ENCODE measurements at regions not wholly inside any gene's neighbourhood (a gene's known extent, or its start where the extent isn't known, plus 50 kb on each side); places are given as distances from the start of the nearest gene placed in this dataset.
A peak's percentile ranks its signal among the peaks of the same experiment; 100 is the strongest.

DNA sequence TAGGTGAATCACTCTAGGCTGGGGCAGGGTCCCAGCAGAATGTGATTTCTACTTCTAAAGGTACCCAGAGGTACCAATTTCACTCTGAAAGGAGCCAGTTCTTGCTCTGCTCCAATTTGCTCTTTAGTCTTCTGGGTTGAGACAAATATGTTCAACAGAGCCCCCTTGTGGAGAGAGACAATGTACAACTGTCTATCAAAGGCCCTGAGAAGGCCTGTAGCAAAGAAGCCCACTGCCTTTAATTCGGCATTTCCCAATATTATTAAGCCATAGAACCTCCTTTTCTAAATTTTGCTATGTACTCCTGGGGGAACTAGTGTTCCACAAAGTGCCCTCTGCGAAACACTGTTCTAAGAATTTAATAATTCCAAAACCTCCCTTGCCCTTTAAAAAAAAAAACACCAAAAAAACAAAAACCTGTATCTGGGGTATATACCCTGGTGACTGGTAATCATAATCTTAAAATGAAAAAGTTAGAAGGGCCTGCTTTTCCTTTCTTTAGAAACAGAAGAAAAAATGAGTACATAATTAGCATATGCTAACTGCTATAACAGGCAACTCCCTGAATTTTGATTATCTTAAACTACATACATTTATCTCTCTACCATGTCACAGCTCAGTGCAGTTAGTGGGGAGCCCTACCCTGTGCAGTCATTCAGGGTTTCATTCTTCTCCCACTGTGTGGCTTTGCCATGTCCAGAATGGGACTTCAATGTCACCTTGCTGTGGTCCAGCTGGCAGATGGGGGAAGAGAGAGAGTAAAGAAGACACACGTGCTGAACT, 160.9 kb upstream of the BMPER start:
- Histone ChIP-seq H3K36me3 (no peaks in the 10 kb centered on the region), H3K4me3 (no peak overlapping the region), H3K27me3 (no peaks in the 10 kb centered on the region), H3K4me1 (peaks cover 13% of the 10 kb centered on the region), H3K27ac (no peak overlapping the region), H3K9me3 (no peaks in the 10 kb centered on the region)
- no peak for DNase-seq (ENCODE audit: extremely low spot score in 2 of 2)
- TF ChIP-seq CTCF (IDR thresholded peaks at IDR 0.05): peak in 1 of 3 experiments; percentile 14
- no peak for TF ChIP-seq POLR2AphosphoS5 (IDR thresholded peaks at IDR 0.05; ENCODE audit: insufficient read depth in 1 of 2, low read depth in 1 of 2)
- intact Hi-C loops (cut with DNase I): no loop called here

DNA sequence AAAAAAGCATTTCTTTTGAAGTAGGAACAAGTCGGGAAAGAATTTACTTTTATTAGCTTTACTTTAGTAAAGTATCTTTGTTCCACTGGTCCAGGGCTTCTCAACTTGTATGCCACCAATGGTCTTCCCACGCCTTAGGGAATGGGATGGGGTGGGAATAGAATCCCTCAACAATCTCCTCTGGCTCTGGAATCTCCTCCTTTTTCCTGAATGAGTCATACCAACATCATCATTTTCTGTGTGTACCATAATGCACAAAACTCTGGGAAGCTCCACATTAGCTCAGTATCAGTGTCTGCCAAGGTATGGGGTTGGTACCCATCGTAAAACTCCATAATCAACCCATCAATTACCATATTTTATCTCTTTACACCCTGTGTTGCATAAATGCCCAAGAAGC, 159.4 kb upstream of the BMPER start:
- Histone ChIP-seq H3K4me3 (no peak overlapping the region), H3K4me1 (peaks cover 13% of the 10 kb centered on the region), H3K36me3 (no peaks in the 10 kb centered on the region), H3K27me3 (no peaks in the 10 kb centered on the region), H3K27ac (no peak overlapping the region), H3K9me3 (no peaks in the 10 kb centered on the region)
- DNase-seq (ENCODE audit: extremely low spot score in 2 of 2): no peak
- intact Hi-C loops (cut with DNase I): no loop called here
- TF ChIP-seq POLR2AphosphoS5 (IDR thresholded peaks at IDR 0.05; ENCODE audit: insufficient read depth in 1 of 2, low read depth in 1 of 2) (no peak), POLR2A (IDR thresholded peaks at IDR 0.05) (no peak), CTCF (IDR thresholded peaks at IDR 0.05) (no peak)

DNA sequence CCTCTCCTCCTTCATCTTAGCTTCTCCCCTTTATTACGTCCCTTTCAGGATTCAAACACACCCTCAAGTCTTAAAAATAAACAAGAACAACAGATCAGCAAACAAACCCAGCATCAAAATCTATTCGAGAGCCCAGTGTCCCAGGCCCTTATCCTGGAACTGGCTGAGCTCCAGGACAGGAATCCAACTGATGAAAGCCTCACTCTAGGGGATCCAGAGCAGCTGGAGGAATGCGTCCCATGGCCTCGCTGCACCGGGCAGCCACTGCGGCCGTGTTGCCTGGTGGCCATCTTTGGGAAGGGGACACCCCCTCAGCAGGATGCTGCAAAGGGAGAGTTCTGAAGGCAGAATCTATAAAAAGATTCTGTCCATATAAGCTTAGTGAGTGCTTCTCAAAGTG, 156.5 kb upstream of the BMPER start:
- H3K27me3 ChIP-seq: no peaks in the 10 kb centered on the region
- H3K9me3 ChIP-seq: no peaks in the 10 kb centered on the region
- no peak overlapping the region for H3K4me3 ChIP-seq
- H3K36me3 ChIP-seq: no peaks in the 10 kb centered on the region
- no peak for TF ChIP-seq POLR2AphosphoS5 (IDR thresholded peaks at IDR 0.05; ENCODE audit: insufficient read depth in 1 of 2, low read depth in 1 of 2)
- TF ChIP-seq POLR2A (IDR thresholded peaks at IDR 0.05): no peak
- no peak for TF ChIP-seq CTCF (IDR thresholded peaks at IDR 0.05)
- H3K27ac ChIP-seq: no peak overlapping the region
- H3K4me1 ChIP-seq: peaks cover 2% of the 10 kb centered on the region
- intact Hi-C loops (cut with DNase I): no loop called here
- DNase-seq (ENCODE audit: extremely low spot score in 2 of 2): no peak

GRCh38 chr7:33750177-33750576, 155.2 kb upstream of the BMPER start:
- H3K27ac ChIP-seq: no peak overlapping the region
- intact Hi-C loops (cut with DNase I): loop anchor here (10.0 kb wide), 1 partner anchor 145 kb away; no protein-coding TSS in a partner anchor
- H3K36me3 ChIP-seq: no peaks in the 10 kb centered on the region
- no peaks in the 10 kb centered on the region for H3K27me3 ChIP-seq
- no peak overlapping the region for H3K4me3 ChIP-seq
- no peak for TF ChIP-seq POLR2A (IDR thresholded peaks at IDR 0.05)
- TF ChIP-seq CTCF (IDR thresholded peaks at IDR 0.05): no peak
- TF ChIP-seq POLR2AphosphoS5 (IDR thresholded peaks at IDR 0.05; ENCODE audit: insufficient read depth in 1 of 2, low read depth in 1 of 2): no peak
- peaks cover 3% of the 10 kb centered on the region for H3K4me1 ChIP-seq
- H3K9me3 ChIP-seq: no peaks in the 10 kb centered on the region
- DNase-seq (ENCODE audit: extremely low spot score in 2 of 2): no peak

- no peaks in the 10 kb centered on the region for H3K36me3 ChIP-seq
- TF ChIP-seq POLR2A (IDR thresholded peaks at IDR 0.05) (no peak), POLR2AphosphoS5 (IDR thresholded peaks at IDR 0.05; ENCODE audit: insufficient read depth in 1 of 2, low read depth in 1 of 2) (no peak), CTCF (IDR thresholded peaks at IDR 0.05) (no peak)
- intact Hi-C loops (cut with DNase I): loop anchor here (10.0 kb wide), 1 partner anchor 143 kb away; no protein-coding TSS in a partner anchor
- peaks cover 6% of the 10 kb centered on the region for H3K4me1 ChIP-seq
- H3K4me3 ChIP-seq: no peak overlapping the region
- no peaks in the 10 kb centered on the region for H3K27me3 ChIP-seq
- no peak overlapping the region for H3K27ac ChIP-seq
- no peaks in the 10 kb centered on the region for H3K9me3 ChIP-seq
- no peak for DNase-seq (ENCODE audit: extremely low spot score in 2 of 2)
Measured at GRCh38 chr7:33751443-33751842, 153.9 kb upstream of the BMPER start.
